IMR-90 (cell line): ENCODE measurements at regions not wholly inside any gene's neighbourhood (a gene's known extent, or its start where the extent isn't known, plus 50 kb on each side); places are given as distances from the start of the nearest gene placed in this dataset.

Source experiments
- ATAC-seq: fragments of 200-7000 bp; cut with Tn5 transposase; 2 replicates; pipeline ENCODE4 v1.9.1; 2020; ENCODE audit warnings: low read depth, mild to moderate bottlenecking, moderate library complexity
- BruUV-seq: library from RNA; stranded (reverse); fragments of 400-500 nt; replicated peaks from 2 replicates; lab custom pipeline; 2021; lab: Mats Ljungman, UMichigan
- CTCF ChIA-PET: fragments of 300-600 bp; formaldehyde crosslinking; extraction: SDS; loops from one replicate; lab custom pipeline; 2021; ENCODE audit warnings: antibody characterized with exemption; lab: Yijun Ruan, JAX
- POLR2A ChIA-PET: fragments of 300-600 bp; sonication (Branson Sonifier 250); formaldehyde crosslinking; loops from one replicate; lab custom pipeline; 2022; ENCODE audit warnings: antibody characterized with exemption; ENCODE audit not compliant: unreplicated experiment; lab: Charles Lee
- DNase-seq: peaks from one replicate; pipeline ENCODE4 v3.0.0; 2013
- H2AFZ ChIP-seq: replicated peaks from 2 replicates; pipeline ENCODE3; 2013; ENCODE audit warnings: low read length, mild to moderate bottlenecking; ENCODE audit not compliant: poor library complexity
- H2AK5ac ChIP-seq: 2 replicates; pipeline ENCODE4 v1.6.1; 2013; ENCODE audit warnings: low read depth, low read length, inconsistent platforms
- H2AK9ac ChIP-seq: replicated peaks from 2 replicates; pipeline ENCODE3; 2013; ENCODE audit warnings: mild to moderate bottlenecking, low read depth, low read length, moderate library complexity; ENCODE audit not compliant: poor library complexity
- H2BK120ac ChIP-seq: 2 replicates; pipeline ENCODE4 v1.6.1; 2013; ENCODE audit warnings: low read depth, low read length, inconsistent platforms
- H2BK15ac ChIP-seq: 3 replicates; pipeline ENCODE4 v1.6.1; 2013; ENCODE audit warnings: low read depth, low read length, inconsistent platforms
- H2BK20ac ChIP-seq: 2 replicates; pipeline ENCODE4 v1.6.1; 2013; ENCODE audit warnings: low read depth, mild to moderate bottlenecking, inconsistent platforms, low read length, moderate library complexity
- H2BK5ac ChIP-seq: 2 replicates; pipeline ENCODE4 v1.6.1; 2013; ENCODE audit warnings: mild to moderate bottlenecking, low read depth, low read length, inconsistent platforms; ENCODE audit not compliant: poor library complexity, severe bottlenecking
- H3K14ac ChIP-seq: replicated peaks from 2 replicates; pipeline ENCODE4 v1.6.1; 2013; ENCODE audit warnings: low read depth, low read length, inconsistent platforms
- H3K18ac ChIP-seq: 2 replicates; pipeline ENCODE4 v1.6.1; 2013; ENCODE audit warnings: low read depth, low read length, control low read depth
- H3K23ac ChIP-seq: 2 replicates; pipeline ENCODE4 v1.6.1; 2013; ENCODE audit warnings: low read depth, low read length, inconsistent platforms
- H3K27ac ChIP-seq: 2 replicates; pipeline ENCODE4 v1.5.1; 2013; ENCODE audit warnings: mild to moderate bottlenecking, control low read depth, low read length; ENCODE audit not compliant: insufficient read depth
- H3K27me3 ChIP-seq: 2 replicates; pipeline ENCODE4 v1.6.1; 2013; ENCODE audit warnings: low read length; ENCODE audit not compliant: control insufficient read depth, insufficient read depth
- H3K36me3 ChIP-seq: 2 replicates; pipeline ENCODE4 v1.6.1; 2013; ENCODE audit warnings: low read length, mixed read lengths; ENCODE audit not compliant: control insufficient read depth, insufficient read depth
- H3K4ac ChIP-seq: 2 replicates; pipeline ENCODE4 v1.6.1; 2013; ENCODE audit warnings: low read depth, low read length, inconsistent platforms
- H3K4me1 ChIP-seq: 2 replicates; pipeline ENCODE4 v1.6.1; 2013; ENCODE audit warnings: low read length, mixed read lengths; ENCODE audit not compliant: control insufficient read depth, insufficient read depth
- H3K4me2 ChIP-seq: 2 replicates; pipeline ENCODE4 v1.6.1; 2013; ENCODE audit warnings: low read depth, mild to moderate bottlenecking, control low read depth, low read length, moderate library complexity
- H3K4me3 ChIP-seq: 2 replicates; pipeline ENCODE4 v1.5.1; 2013; ENCODE audit warnings: low read depth, mild to moderate bottlenecking, control low read depth, low read length, moderate library complexity; ENCODE audit not compliant: insufficient read depth
- H3K56ac ChIP-seq: 2 replicates; pipeline ENCODE4 v1.6.1; 2013; ENCODE audit warnings: low read length, inconsistent platforms; ENCODE audit not compliant: insufficient read depth; ENCODE audit errors: extremely low read depth
- H3K79me1 ChIP-seq, 2 experiments: 2 replicates each; pipeline ENCODE4 v1.6.1; 2013; ENCODE audit warnings: low read length in 2 of 2, inconsistent platforms in 1 of 2, low read depth in 1 of 2
- H3K9ac ChIP-seq: 2 replicates; pipeline ENCODE4 v1.6.1; 2013; ENCODE audit warnings: low read depth, low read length, control low read depth
- H3K9me1 ChIP-seq: 2 replicates; pipeline ENCODE4 v1.6.1; 2013; ENCODE audit warnings: low read length, inconsistent platforms; ENCODE audit not compliant: insufficient read depth
- H3K9me3 ChIP-seq: 2 replicates; pipeline ENCODE4 v1.6.1; 2013; ENCODE audit warnings: low read length; ENCODE audit not compliant: control insufficient read depth, insufficient read depth
- H4K20me1 ChIP-seq: 2 replicates; pipeline ENCODE4 v1.6.1; 2013; ENCODE audit warnings: low read length, inconsistent platforms; ENCODE audit not compliant: insufficient read depth
- H4K5ac ChIP-seq: 2 replicates; pipeline ENCODE4 v1.6.1; 2013; ENCODE audit warnings: mild to moderate bottlenecking, low read depth, low read length, control low read depth
- H4K8ac ChIP-seq, 2 experiments: 2 replicates each; pipeline ENCODE4 v1.6.1; 2013; ENCODE audit warnings: low read depth in 2 of 2, low read length in 2 of 2, control low read depth in 1 of 2, inconsistent platforms in 1 of 2
- H4K91ac ChIP-seq: 2 replicates; pipeline ENCODE4 v1.6.1; 2013; ENCODE audit warnings: low read depth, low read length, inconsistent platforms; ENCODE audit not compliant: insufficient read depth
- BHLHE40 ChIP-seq: fragments of 150-350 bp; IDR thresholded peaks from 2 replicates; pipeline ENCODE4 v1.6.1; 2016; ENCODE audit warnings: mild to moderate bottlenecking, low read depth, low read length
- CEBPB ChIP-seq: IDR thresholded peaks from 2 replicates; pipeline ENCODE4 v1.6.1; 2012; ENCODE audit warnings: low read depth, low read length, improper control_type of control experiment
- CHD1 ChIP-seq: IDR thresholded peaks from 2 replicates; pipeline ENCODE4 v1.6.1; 2012; ENCODE audit warnings: low read depth, low read length, improper control_type of control experiment
- MAFK ChIP-seq: IDR thresholded peaks from 2 replicates; pipeline ENCODE4 v1.6.1; 2012; ENCODE audit warnings: low read depth, low read length, improper control_type of control experiment
- MAZ ChIP-seq: IDR thresholded peaks from 2 replicates; pipeline ENCODE4 v1.6.1; 2012; ENCODE audit warnings: low read depth, mild to moderate bottlenecking, low read length, improper control_type of control experiment, moderate library complexity, borderline replicate concordance
- MXI1 ChIP-seq: IDR thresholded peaks from 2 replicates; pipeline ENCODE4 v1.6.1; 2012; ENCODE audit warnings: low read depth, mild to moderate bottlenecking, low read length, moderate library complexity, borderline replicate concordance
- NFE2L2 ChIP-seq: fragments of 150-350 bp; IDR thresholded peaks from 2 replicates; pipeline ENCODE4 v1.6.1; 2016; ENCODE audit warnings: low read depth, mild to moderate bottlenecking, low read length
- POLR2A ChIP-seq: IDR thresholded peaks from 2 replicates; pipeline ENCODE4 v1.6.1; 2012; ENCODE audit warnings: mild to moderate bottlenecking, low read depth, low read length
- RFX5 ChIP-seq: IDR thresholded peaks from 2 replicates; pipeline ENCODE4 v1.8.0; 2012; ENCODE audit warnings: low read depth, mild to moderate bottlenecking, low read length, moderate library complexity
- SMC3 ChIP-seq: fragments of 150-350 bp; IDR thresholded peaks from 2 replicates; pipeline ENCODE4 v1.6.1; 2016; ENCODE audit warnings: low read depth, mild to moderate bottlenecking, antibody characterized with exemption, low read length, moderate library complexity
- WGBS, 2 experiments: methylation state at CpG; one replicate each; pipeline versions ENCODE4 v1.1.5 to v1.1.7; 2013; ENCODE audit warnings: missing lambda C conversion rate in 2 of 2; ENCODE audit not compliant: insufficient read length in 1 of 2; ENCODE audit errors: extremely low coverage in 2 of 2; 5-methylcytosine and 5-hydroxymethylcytosine counted together
- dilution Hi-C: fragments of 300-500 bp; cut with HindIII; formaldehyde crosslinking; loops from one replicate; pipeline ENCODE4 v1.14.3; 2018; ENCODE audit warnings: low sequenced_read_pairs; ENCODE audit not compliant: unreplicated experiment
- in situ Hi-C: fragments of 300-500 bp; cut with MboI; formaldehyde crosslinking; loops from 3 replicates; pipeline ENCODE4 v1.14.3; 2019; ENCODE audit warnings: low sequenced_read_pairs, inconsistent platforms, mixed read lengths
- intact Hi-C: fragments of 100-400 bp; cut with micrococcal nuclease; formaldehyde crosslinking; loops from 2 replicates; pipeline ENCODE4 v1.10.0; 2022
- TF ChIP-seq, protein P1 (sequence below): fragments of 150-350 bp; IDR thresholded peaks from 2 replicates; pipeline ENCODE4 v1.6.1; 2016; ENCODE audit warnings: low read depth, mild to moderate bottlenecking, low read length, moderate library complexity, borderline replicate concordance
- TF ChIP-seq, protein P2 (sequence below): conservative IDR thresholded peaks from 2 replicates; pipeline ENCODE4 v1.5.1; 2012; ENCODE audit warnings: mild to moderate bottlenecking, low read depth, low read length, improper control_type of control experiment
- TF ChIP-seq, protein P3 (sequence below): fragments of 150-350 bp; IDR thresholded peaks from 2 replicates; pipeline ENCODE4 v1.6.1; 2017; ENCODE audit warnings: mild to moderate bottlenecking, antibody characterized with exemption, low read length, low read depth

GRCh38 chr10:37640301-37640700 is 217.1 kb downstream of the ZNF248 start:
- H4K8ac ChIP-seq = no peak overlapping the region
- H2BK15ac ChIP-seq = no peak overlapping the region
- H2AFZ ChIP-seq = no peak overlapping the region
- H3K9me1 ChIP-seq = no peaks in the 10 kb centered on the region
- dilution Hi-C loops (no loop called here), intact Hi-C loops (no loop called here), in situ Hi-C loops (no loop called here)
- CTCF ChIA-PET = no interaction called here
- H3K4ac ChIP-seq = no peak overlapping the region
- no peaks in the 10 kb centered on the region for H3K27me3 ChIP-seq
- H3K23ac ChIP-seq = no peak overlapping the region
- H4K5ac ChIP-seq = no peak overlapping the region
- H3K36me3 ChIP-seq = no peaks in the 10 kb centered on the region
- no peak overlapping the region for H4K91ac ChIP-seq
- no peak overlapping the region for H3K14ac ChIP-seq
- no peak overlapping the region for H2BK120ac ChIP-seq
- no CpG with 5 or more reads among the region's 8 CpGs for WGBS, 2 experiments
- H3K79me1 ChIP-seq = no peaks in the 10 kb centered on the region
- DNase-seq (no peak), ATAC-seq (no peak)
- H3K4me1 ChIP-seq = no peaks in the 10 kb centered on the region
- no peak overlapping the region for H2BK20ac ChIP-seq
- TF ChIP-seq, protein P1, sequence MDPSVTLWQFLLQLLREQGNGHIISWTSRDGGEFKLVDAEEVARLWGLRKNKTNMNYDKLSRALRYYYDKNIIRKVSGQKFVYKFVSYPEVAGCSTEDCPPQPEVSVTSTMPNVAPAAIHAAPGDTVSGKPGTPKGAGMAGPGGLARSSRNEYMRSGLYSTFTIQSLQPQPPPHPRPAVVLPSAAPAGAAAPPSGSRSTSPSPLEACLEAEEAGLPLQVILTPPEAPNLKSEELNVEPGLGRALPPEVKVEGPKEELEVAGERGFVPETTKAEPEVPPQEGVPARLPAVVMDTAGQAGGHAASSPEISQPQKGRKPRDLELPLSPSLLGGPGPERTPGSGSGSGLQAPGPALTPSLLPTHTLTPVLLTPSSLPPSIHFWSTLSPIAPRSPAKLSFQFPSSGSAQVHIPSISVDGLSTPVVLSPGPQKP = no peak
- no peak for TF ChIP-seq BHLHE40
- TF ChIP-seq POLR2A = no peak
- no peak for TF ChIP-seq NFE2L2
- TF ChIP-seq MAFK = no peak
- TF ChIP-seq, protein P2, sequence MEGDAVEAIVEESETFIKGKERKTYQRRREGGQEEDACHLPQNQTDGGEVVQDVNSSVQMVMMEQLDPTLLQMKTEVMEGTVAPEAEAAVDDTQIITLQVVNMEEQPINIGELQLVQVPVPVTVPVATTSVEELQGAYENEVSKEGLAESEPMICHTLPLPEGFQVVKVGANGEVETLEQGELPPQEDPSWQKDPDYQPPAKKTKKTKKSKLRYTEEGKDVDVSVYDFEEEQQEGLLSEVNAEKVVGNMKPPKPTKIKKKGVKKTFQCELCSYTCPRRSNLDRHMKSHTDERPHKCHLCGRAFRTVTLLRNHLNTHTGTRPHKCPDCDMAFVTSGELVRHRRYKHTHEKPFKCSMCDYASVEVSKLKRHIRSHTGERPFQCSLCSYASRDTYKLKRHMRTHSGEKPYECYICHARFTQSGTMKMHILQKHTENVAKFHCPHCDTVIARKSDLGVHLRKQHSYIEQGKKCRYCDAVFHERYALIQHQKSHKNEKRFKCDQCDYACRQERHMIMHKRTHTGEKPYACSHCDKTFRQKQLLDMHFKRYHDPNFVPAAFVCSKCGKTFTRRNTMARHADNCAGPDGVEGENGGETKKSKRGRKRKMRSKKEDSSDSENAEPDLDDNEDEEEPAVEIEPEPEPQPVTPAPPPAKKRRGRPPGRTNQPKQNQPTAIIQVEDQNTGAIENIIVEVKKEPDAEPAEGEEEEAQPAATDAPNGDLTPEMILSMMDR = no peak
- TF ChIP-seq CHD1 = no peak
- no peak for TF ChIP-seq MXI1
- TF ChIP-seq MAZ = no peak
- no peak for TF ChIP-seq RFX5
- TF ChIP-seq SMC3 = no peak
- TF ChIP-seq, protein P3, sequence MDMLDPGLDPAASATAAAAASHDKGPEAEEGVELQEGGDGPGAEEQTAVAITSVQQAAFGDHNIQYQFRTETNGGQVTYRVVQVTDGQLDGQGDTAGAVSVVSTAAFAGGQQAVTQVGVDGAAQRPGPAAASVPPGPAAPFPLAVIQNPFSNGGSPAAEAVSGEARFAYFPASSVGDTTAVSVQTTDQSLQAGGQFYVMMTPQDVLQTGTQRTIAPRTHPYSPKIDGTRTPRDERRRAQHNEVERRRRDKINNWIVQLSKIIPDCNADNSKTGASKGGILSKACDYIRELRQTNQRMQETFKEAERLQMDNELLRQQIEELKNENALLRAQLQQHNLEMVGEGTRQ = no peak
- no peak for TF ChIP-seq CEBPB
- H3K27ac ChIP-seq = no peak overlapping the region
- peaks cover 19% of the 10 kb centered on the region for H3K9me3 ChIP-seq
- BruUV-seq = no TSS peak
- no peak overlapping the region for H2BK5ac ChIP-seq
- no peak overlapping the region for H2AK5ac ChIP-seq
- no peak overlapping the region for H2AK9ac ChIP-seq
- H3K4me3 ChIP-seq = no peak overlapping the region
- no peak overlapping the region for H3K18ac ChIP-seq
- POLR2A ChIA-PET = no interaction called here
- no peak overlapping the region for H3K4me2 ChIP-seq
- H3K56ac ChIP-seq = no peak overlapping the region
- H3K9ac ChIP-seq = no peak overlapping the region
- H4K20me1 ChIP-seq = no peaks in the 10 kb centered on the region
